ENCODE measurements at regions not wholly inside any gene's neighbourhood (a gene's known extent, or its start where the extent isn't known, plus 50 kb on each side); places are given as distances from the start of the nearest gene placed in this dataset.
A peak's percentile ranks its signal among the peaks of the same experiment; 100 is the strongest.

- peaks cover 3% of the 10 kb centered on the region for H3K36me3 Mint-ChIP-seq (ENCODE audit: low read depth)
- Histone ChIP-seq H3K27me3 (ENCODE audit: control insufficient read depth, insufficient read depth, low read length, poor library complexity, severe bottlenecking) (no peaks in the 10 kb centered on the region), H3K9me3 (ENCODE audit: control insufficient read depth, low read length) (peaks cover 25% of the 10 kb centered on the region), H3K9ac (ENCODE audit: extremely low read depth, low read length, poor library complexity, severe bottlenecking) (no peak overlapping the region), H3K36me3 (ENCODE audit: control insufficient read depth, insufficient read depth, low read length) (peaks cover 4% of the 10 kb centered on the region), H3K4me3 (ENCODE audit: low read length) (no peak overlapping the region), H3K4me1 (ENCODE audit: control insufficient read depth, insufficient read depth, low read length) (peaks cover 16% of the 10 kb centered on the region), H3K27ac (ENCODE audit: low read depth, low read length) (no peak overlapping the region)
- H3K4me3 Mint-ChIP-seq = no peak overlapping the region
- H3K4me1 Mint-ChIP-seq = peaks cover 13% of the 10 kb centered on the region
- WGBS, 2 experiments (ENCODE audit: insufficient coverage in 1 of 2, insufficient read length in 1 of 2) = 86 to 100% methylated on average over 2 to 3 of the region's 3 CpGs
- no peaks in the 10 kb centered on the region for H3K27me3 Mint-ChIP-seq (ENCODE audit: insufficient read depth)
- no peak overlapping the region for H3K27ac Mint-ChIP-seq
- H3K9me3 Mint-ChIP-seq = peaks cover 22% of the 10 kb centered on the region
- TF ChIP-seq CTCF (conservative IDR thresholded peaks at IDR 0.05) = no peak
- no peak for DNase-seq
These were observed 193.2 kb upstream of the PLXNA2 start for GRCh38 chr1:208437401-208437800.

GRCh38 chr1:208438112-208438699, 194.0 kb upstream of the PLXNA2 start:
- H3K36me3 ChIP-seq (ENCODE audit: control insufficient read depth, insufficient read depth, low read length) = peaks cover 4% of the 10 kb centered on the region
- no peak for DNase-seq
- peaks cover 13% of the 10 kb centered on the region for H3K4me1 ChIP-seq (ENCODE audit: control insufficient read depth, insufficient read depth, low read length)
- Mint-ChIP-seq H3K27ac (no peak overlapping the region), H3K4me1 (peaks cover 10% of the 10 kb centered on the region), H3K36me3 (ENCODE audit: low read depth) (peaks cover 3% of the 10 kb centered on the region), H3K4me3 (no peak overlapping the region), H3K27me3 (ENCODE audit: insufficient read depth) (no peaks in the 10 kb centered on the region), H3K9me3 (peaks cover 30% of the 10 kb centered on the region)
- 91% methylated on average over 2 of the region's 2 CpGs; no CpG with 5 or more reads in 1 of the 2 experiments for WGBS, 2 experiments (ENCODE audit: insufficient coverage in 1 of 2, insufficient read length in 1 of 2)
- no peak for TF ChIP-seq CTCF (conservative IDR thresholded peaks at IDR 0.05)
- no peaks in the 10 kb centered on the region for H3K27me3 ChIP-seq (ENCODE audit: control insufficient read depth, insufficient read depth, low read length, poor library complexity, severe bottlenecking)
- no peak overlapping the region for H3K27ac ChIP-seq (ENCODE audit: low read depth, low read length)
- no peak overlapping the region for H3K4me3 ChIP-seq (ENCODE audit: low read length)
- no peak overlapping the region for H3K9ac ChIP-seq (ENCODE audit: extremely low read depth, low read length, poor library complexity, severe bottlenecking)
- H3K9me3 ChIP-seq (ENCODE audit: control insufficient read depth, low read length) = peaks cover 33% of the 10 kb centered on the region

- 92 to 94% methylated on average over 6 to 7 of the region's 7 CpGs for WGBS, 2 experiments (ENCODE audit: insufficient coverage in 1 of 2, insufficient read length in 1 of 2)
- H3K36me3 Mint-ChIP-seq (ENCODE audit: low read depth) = peaks cover 12% of the 10 kb centered on the region
- H3K4me1 ChIP-seq (ENCODE audit: control insufficient read depth, insufficient read depth, low read length) = peaks cover 8% of the 10 kb centered on the region
- H3K27ac ChIP-seq (ENCODE audit: low read depth, low read length) = no peak overlapping the region
- H3K27me3 Mint-ChIP-seq (ENCODE audit: insufficient read depth) = no peaks in the 10 kb centered on the region
- no peak overlapping the region for H3K4me3 Mint-ChIP-seq
- no peaks in the 10 kb centered on the region for H3K27me3 ChIP-seq (ENCODE audit: control insufficient read depth, insufficient read depth, low read length, poor library complexity, severe bottlenecking)
- H3K9me3 ChIP-seq (ENCODE audit: control insufficient read depth, low read length) = peaks cover 76% of the 10 kb centered on the region
- peaks cover 57% of the 10 kb centered on the region for H3K9me3 Mint-ChIP-seq
- no peak for TF ChIP-seq CTCF (conservative IDR thresholded peaks at IDR 0.05)
- H3K9ac ChIP-seq (ENCODE audit: extremely low read depth, low read length, poor library complexity, severe bottlenecking) = peak overlapping the region; percentile 40
- peaks cover 4% of the 10 kb centered on the region for H3K36me3 ChIP-seq (ENCODE audit: control insufficient read depth, insufficient read depth, low read length)
- H3K4me3 ChIP-seq (ENCODE audit: low read length) = peak overlapping the region; percentile 70
- no peak for DNase-seq
- peaks cover 22% of the 10 kb centered on the region for H3K4me1 Mint-ChIP-seq
- peak overlapping the region; percentile 65 for H3K27ac Mint-ChIP-seq
These were observed 201.6 kb upstream of the PLXNA2 start for GRCh38 chr1:208445758-208446203.

Measured in endodermal cell (in vitro differentiated cells).